ENCODE measurements at regions not wholly inside any gene's neighbourhood (a gene's known extent, or its start where the extent isn't known, plus 50 kb on each side); places are given as distances from the start of the nearest gene placed in this dataset.

DNA sequence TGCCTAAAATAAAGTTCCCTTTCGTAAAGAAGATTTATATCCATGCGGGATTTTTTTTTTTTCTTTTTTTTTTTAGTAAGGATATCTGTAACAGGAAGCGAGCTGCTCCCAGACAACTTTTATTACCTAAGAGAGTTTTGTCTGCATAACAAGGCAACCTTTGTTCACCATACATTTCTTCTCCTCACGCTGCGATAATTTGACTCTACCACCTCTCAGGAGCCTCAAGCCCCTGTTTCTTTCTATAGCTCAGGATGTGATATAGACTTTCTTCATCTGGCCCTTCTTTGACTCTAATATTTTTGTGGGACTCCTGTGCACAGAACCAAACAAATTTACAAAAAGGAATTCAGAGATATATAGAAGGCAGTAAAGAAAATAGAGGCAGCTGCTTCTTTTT lies 1053.7 kb upstream of the SPRY2 start:
- TF ChIP-seq, protein P1, sequence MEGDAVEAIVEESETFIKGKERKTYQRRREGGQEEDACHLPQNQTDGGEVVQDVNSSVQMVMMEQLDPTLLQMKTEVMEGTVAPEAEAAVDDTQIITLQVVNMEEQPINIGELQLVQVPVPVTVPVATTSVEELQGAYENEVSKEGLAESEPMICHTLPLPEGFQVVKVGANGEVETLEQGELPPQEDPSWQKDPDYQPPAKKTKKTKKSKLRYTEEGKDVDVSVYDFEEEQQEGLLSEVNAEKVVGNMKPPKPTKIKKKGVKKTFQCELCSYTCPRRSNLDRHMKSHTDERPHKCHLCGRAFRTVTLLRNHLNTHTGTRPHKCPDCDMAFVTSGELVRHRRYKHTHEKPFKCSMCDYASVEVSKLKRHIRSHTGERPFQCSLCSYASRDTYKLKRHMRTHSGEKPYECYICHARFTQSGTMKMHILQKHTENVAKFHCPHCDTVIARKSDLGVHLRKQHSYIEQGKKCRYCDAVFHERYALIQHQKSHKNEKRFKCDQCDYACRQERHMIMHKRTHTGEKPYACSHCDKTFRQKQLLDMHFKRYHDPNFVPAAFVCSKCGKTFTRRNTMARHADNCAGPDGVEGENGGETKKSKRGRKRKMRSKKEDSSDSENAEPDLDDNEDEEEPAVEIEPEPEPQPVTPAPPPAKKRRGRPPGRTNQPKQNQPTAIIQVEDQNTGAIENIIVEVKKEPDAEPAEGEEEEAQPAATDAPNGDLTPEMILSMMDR (IDR thresholded peaks at IDR 0.05; ENCODE audit: low read depth, low read length): no peak
- no peak for TF ChIP-seq POLR2A (IDR thresholded peaks at IDR 0.05; ENCODE audit: extremely low read depth, insufficient read length)
